Spinal cord (tissue), 9 donors: ENCODE measurements at regions not wholly inside any gene's neighbourhood (a gene's known extent, or its start where the extent isn't known, plus 50 kb on each side); places are given as distances from the start of the nearest gene placed in this dataset.

ENCODE experiments used
- DNase-seq, 6 donors: peaks; one replicate each; pipeline versions ENCODE4 v3.0.0 to v3.0.0-alpha.2; 2013 to 2015; ENCODE audit warnings: low spot score in 6 of 6, low read depth in 4 of 6
- H3K27ac ChIP-seq: one replicate; pipeline ENCODE4 v1.5.1; 2013; ENCODE audit warnings: low read depth, low read length, control low read depth
- H3K27me3 ChIP-seq: one replicate; pipeline ENCODE4 v1.6.1; 2013; ENCODE audit warnings: low read length; ENCODE audit not compliant: control insufficient read depth, insufficient read depth
- H3K36me3 ChIP-seq: one replicate; pipeline ENCODE4 v1.6.1; 2013; ENCODE audit warnings: low read length; ENCODE audit not compliant: control insufficient read depth, insufficient read depth
- H3K4me1 ChIP-seq: one replicate; pipeline ENCODE4 v1.6.1; 2013; ENCODE audit warnings: low read length; ENCODE audit not compliant: control insufficient read depth, insufficient read depth
- H3K4me3 ChIP-seq: one replicate; pipeline ENCODE4 v1.5.1; 2013; ENCODE audit warnings: low read depth, low read length, control low read depth
- H3K9me3 ChIP-seq: one replicate; pipeline ENCODE4 v1.6.1; 2013; ENCODE audit warnings: low read length; ENCODE audit not compliant: control insufficient read depth, insufficient read depth
- WGBS: methylation state at CpG from one replicate; pipeline ENCODE4 v1.1.5; 2013; ENCODE audit warnings: missing lambda C conversion rate; ENCODE audit not compliant: insufficient coverage; 5-methylcytosine and 5-hydroxymethylcytosine counted together
- donor health status: healthy.

DNA sequence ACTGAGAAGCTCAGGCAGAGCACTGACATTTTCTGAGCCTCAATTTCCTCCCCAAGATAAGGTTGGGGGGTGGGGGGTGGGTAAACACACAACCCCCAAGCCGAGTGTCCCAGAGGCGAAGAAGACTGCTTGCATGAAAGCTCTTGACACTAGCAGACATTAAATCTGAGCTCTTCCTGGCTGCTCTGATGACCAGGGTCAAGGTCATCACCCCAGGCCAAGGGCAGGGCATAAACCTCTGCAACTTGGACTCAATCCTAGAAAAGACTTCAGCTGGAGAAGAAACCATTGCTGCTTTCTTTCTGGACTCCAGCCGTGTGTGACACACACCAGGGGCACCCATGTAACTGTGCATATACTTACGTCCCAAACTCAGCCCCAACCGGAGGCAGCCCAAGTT, 109.0 kb downstream of the BANF2 start:
- WGBS, result 83% methylated on average over 4 of the region's 5 CpGs
- no peak for DNase-seq
- peak overlapping the region; percentile 52 for H3K27ac ChIP-seq

GRCh38 chr20:17808357-17808756, 108.6 kb downstream of the BANF2 start:
- H3K4me1 ChIP-seq, result peaks cover 28% of the 10 kb centered on the region
- peak in 1 of 6 donors; percentile 59 for DNase-seq
- H3K4me3 ChIP-seq, result no peak overlapping the region
- no peaks in the 10 kb centered on the region for H3K27me3 ChIP-seq
- peak overlapping the region; percentile 52 for H3K27ac ChIP-seq
- H3K36me3 ChIP-seq, result no peaks in the 10 kb centered on the region
- no peaks in the 10 kb centered on the region for H3K9me3 ChIP-seq
- 53% methylated on average over 4 of the region's 5 CpGs for WGBS

More for the DNA sequence above, 109.0 kb downstream of the BANF2 start:
- no peaks in the 10 kb centered on the region for H3K27me3 ChIP-seq
- peaks cover 28% of the 10 kb centered on the region for H3K4me1 ChIP-seq
- H3K4me3 ChIP-seq, result no peak overlapping the region
- H3K36me3 ChIP-seq, result no peaks in the 10 kb centered on the region
- H3K9me3 ChIP-seq, result no peaks in the 10 kb centered on the region

DNA sequence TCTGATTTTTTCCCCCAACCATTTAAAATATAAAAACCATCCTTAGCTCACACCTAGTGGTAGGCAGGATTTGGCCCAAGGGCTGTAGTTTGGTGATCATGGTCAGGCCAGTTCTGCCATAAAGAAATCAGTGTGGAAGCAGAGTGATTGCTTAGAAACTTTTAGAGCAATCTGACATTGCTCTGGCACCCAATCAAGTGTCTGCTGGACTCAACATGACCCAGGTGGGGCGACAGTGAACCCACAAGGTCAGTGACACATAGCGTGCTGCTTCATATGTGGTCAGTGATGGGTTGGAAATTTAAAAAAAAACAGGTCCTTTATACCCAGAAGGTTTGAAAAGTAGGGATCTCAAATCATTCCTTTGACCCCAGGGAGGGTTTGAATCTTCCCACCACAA, 107.9 kb downstream of the BANF2 start:
- Histone ChIP-seq H3K4me3 (no peak overlapping the region), H3K27me3 (no peaks in the 10 kb centered on the region), H3K4me1 (peaks cover 28% of the 10 kb centered on the region), H3K9me3 (no peaks in the 10 kb centered on the region), H3K27ac (peak overlapping the region; percentile 78), H3K36me3 (no peaks in the 10 kb centered on the region)
- WGBS, result no CpG with 5 or more reads among the region's 2 CpGs
- no peak for DNase-seq

DNA sequence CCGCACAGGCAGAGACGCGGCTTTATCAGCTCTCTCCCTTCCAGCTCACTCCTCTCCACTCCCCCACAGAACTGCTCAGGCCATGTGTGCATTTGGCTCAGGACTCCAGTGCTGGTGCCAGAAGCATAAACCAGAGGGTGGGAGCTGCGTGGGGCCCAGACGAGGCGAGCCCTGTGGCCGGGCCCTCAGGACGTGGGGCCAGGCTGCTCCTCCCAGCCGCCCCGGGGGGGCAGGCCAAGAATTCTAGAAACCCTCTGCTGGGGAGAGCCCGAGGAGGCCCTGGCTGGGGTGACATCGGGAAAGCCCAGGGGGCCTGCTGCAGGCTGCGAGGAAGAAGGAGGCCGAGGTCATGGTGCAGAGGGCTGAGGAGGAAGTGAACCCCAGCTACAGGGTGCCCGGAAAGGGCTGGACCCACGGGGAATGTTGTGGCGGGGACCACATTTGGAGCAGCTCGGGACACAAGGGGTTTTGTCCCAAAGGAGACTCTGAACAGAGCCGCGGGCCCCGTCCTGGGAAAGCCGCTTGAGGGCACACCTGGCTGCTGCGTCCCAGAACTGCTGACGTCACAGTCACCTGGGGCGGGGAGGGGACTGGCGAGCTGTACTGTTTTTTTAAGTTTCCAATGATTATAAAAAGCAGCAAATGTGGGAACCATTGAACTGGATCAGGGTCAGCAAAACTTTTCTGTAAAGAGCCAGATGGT, 107.1 kb downstream of the BANF2 start:
- peak overlapping the region; percentile 78 for H3K27ac ChIP-seq
- DNase-seq, result peak in 4 of 6 donors; percentile 7 to 92 (median 48)
- WGBS, result 52% methylated on average over 26 of the region's 26 CpGs

GRCh38 chr20:17806107-17806506, 106.3 kb downstream of the BANF2 start:
- Histone ChIP-seq H3K4me1 (peaks cover 28% of the 10 kb centered on the region), H3K36me3 (no peaks in the 10 kb centered on the region), H3K27ac (peak overlapping the region; percentile 78), H3K27me3 (no peaks in the 10 kb centered on the region), H3K4me3 (no peak overlapping the region), H3K9me3 (no peaks in the 10 kb centered on the region)
- WGBS, result 100% methylated on average over 3 of the region's 7 CpGs
- no peak for DNase-seq

More for the DNA sequence above, 107.1 kb downstream of the BANF2 start:
- no peaks in the 10 kb centered on the region for H3K36me3 ChIP-seq
- peaks cover 28% of the 10 kb centered on the region for H3K4me1 ChIP-seq
- no peak overlapping the region for H3K4me3 ChIP-seq
- H3K9me3 ChIP-seq, result no peaks in the 10 kb centered on the region
- H3K27me3 ChIP-seq, result no peaks in the 10 kb centered on the region

DNA sequence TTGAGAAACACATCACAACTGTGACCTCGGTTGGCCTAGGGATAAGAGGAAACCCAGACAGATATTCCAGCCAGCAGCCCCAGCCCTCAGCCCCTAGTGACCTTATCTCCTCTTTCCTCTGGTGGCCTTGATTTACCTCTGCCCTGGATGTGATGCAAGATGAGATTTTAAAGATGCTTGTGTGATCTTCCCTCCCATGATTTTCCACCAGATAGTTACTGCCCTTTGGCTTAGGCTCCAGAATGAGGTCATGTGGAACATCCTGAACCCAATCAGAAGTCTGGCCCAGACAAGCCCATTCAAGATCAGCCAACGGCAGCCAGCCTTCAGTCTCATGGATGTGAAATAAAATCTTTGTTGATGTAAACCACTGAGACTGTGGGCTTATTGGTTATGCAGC, 104.0 kb downstream of the BANF2 start:
- peaks cover 16% of the 10 kb centered on the region for H3K4me1 ChIP-seq
- H3K27ac ChIP-seq, result no peak overlapping the region
- H3K4me3 ChIP-seq, result no peak overlapping the region
- no peaks in the 10 kb centered on the region for H3K27me3 ChIP-seq
- no CpG with 5 or more reads among the region's 2 CpGs for WGBS
- no peaks in the 10 kb centered on the region for H3K9me3 ChIP-seq
- H3K36me3 ChIP-seq, result no peaks in the 10 kb centered on the region
- DNase-seq, result no peak

DNA sequence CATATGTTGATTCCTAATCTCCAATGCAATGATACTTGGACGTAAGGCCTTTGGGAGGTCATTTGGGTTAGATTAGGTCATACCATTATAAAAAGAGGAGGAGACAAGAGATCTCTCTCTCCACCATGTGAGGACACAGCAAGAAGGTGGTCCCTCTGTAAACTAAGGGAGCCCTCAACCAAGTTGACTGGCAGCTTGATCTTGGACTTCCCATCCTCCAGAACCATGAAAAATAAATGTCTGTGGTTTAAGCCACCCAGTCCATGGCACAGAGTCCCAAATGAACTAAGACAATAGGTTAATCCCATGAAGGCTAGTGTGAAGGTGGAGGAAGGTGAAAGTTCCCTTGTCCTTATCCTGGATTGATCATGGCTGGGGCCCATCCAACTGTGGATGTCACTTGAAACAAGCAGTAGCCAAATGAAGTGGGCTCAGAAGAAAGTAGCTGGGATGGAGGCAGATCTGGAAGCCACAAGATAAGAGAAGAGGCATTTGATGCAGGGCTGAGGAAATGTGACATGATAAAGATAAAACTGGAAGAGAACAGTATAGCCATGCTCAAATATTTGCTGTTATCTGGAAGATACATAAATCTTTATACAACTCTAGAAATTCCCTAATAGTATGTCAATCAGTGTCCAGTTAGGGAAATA, 99.9 kb downstream of the BANF2 start:
- Histone ChIP-seq H3K36me3 (no peaks in the 10 kb centered on the region), H3K27me3 (no peaks in the 10 kb centered on the region), H3K4me1 (peaks cover under 1% of the 10 kb centered on the region), H3K4me3 (no peak overlapping the region), H3K27ac (no peak overlapping the region), H3K9me3 (no peaks in the 10 kb centered on the region)
- WGBS, result no CpG with 5 or more reads among the region's 1 CpG
- no peak for DNase-seq

DNA sequence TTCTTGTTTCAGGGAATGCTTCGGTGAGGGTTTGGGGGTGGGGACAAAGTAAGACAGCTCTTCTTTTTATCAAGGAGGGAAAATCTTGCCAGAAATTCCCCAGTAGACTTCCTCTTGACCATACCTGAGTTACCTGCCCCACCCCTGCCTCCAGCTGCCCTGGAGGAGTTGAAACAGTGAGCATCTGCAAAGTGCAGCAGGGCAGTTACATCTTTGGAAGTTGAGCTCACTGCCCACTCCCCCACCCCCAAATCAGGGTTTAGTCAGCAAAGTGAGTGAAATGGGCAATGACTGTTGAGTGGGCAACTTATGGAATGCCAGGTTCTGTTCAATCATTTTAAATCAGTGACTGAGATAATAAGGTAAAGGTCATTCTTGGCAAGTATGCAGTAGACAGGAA, 98.8 kb downstream of the BANF2 start:
- Histone ChIP-seq H3K27me3 (no peaks in the 10 kb centered on the region), H3K4me3 (no peak overlapping the region), H3K9me3 (no peaks in the 10 kb centered on the region), H3K36me3 (no peaks in the 10 kb centered on the region), H3K27ac (no peak overlapping the region), H3K4me1 (peaks cover 8% of the 10 kb centered on the region)
- no peak for DNase-seq
- WGBS, result no CpG with 5 or more reads among the region's 1 CpG

DNA sequence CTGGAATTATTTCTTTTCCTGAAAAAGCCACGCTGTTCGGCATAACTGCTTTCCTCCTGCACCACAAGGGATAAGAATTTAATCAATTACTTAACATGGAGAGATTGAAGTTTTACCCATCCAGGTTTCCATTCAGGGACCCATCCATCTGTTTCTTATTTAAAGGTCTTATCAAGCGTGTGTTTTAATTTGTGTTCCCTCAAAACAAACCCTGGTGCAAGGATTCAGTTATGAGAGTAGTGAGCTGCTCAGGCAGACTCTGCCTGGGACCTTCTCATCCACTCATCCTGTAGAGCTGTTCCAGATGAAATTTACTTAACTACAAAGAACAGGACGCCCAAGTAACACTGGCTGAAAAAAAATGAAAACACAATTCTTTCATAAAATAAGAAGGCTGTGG, 97.8 kb downstream of the BANF2 start:
- Histone ChIP-seq H3K4me1 (peaks cover 8% of the 10 kb centered on the region), H3K27me3 (no peaks in the 10 kb centered on the region), H3K9me3 (peaks cover 3% of the 10 kb centered on the region), H3K36me3 (no peaks in the 10 kb centered on the region), H3K27ac (no peak overlapping the region), H3K4me3 (no peak overlapping the region)
- DNase-seq, result no peak
- WGBS, result 100% methylated on average over 1 of the region's 4 CpGs

DNA sequence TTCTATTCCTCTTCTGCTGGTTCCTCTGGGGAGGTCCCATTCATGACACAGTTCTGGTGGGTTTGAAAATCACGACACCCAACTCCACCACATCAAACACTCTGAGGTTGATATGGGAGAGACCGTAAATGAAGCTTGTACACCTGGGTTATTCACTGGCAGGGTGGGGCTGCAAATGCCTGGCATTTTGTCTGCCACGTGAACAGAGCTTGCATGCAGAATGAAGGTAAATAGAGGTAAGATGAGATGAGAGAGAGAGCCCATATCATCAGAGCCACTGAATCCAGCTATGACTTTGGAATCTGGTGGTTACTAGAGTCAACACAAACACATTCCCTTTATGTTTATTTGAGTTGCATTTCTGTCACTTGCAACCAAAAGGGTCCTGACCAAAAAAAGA, 97.4 kb downstream of the BANF2 start:
- no peak overlapping the region for H3K4me3 ChIP-seq
- no CpG with 5 or more reads among the region's 3 CpGs for WGBS

More for the DNA sequence above, 97.4 kb downstream of the BANF2 start:
- no peak for DNase-seq
- H3K9me3 ChIP-seq, result peaks cover 3% of the 10 kb centered on the region
- H3K4me1 ChIP-seq, result peaks cover 8% of the 10 kb centered on the region
- H3K36me3 ChIP-seq, result no peaks in the 10 kb centered on the region
- no peaks in the 10 kb centered on the region for H3K27me3 ChIP-seq
- no peak overlapping the region for H3K27ac ChIP-seq
